GM06990 (cell line): ENCODE measurements at regions not wholly inside any gene's neighbourhood (a gene's known extent, or its start where the extent isn't known, plus 50 kb on each side); places are given as distances from the start of the nearest gene placed in this dataset.

Experiments used
- DNase-seq: peaks from one replicate; pipeline ENCODE4 v3.0.0-alpha.2; 2011; ENCODE audit not compliant: insufficient read length; ENCODE audit errors: extremely low read depth
- H3K27me3 ChIP-seq: replicated peaks from 2 replicates; pipeline ENCODE4 v1.6.0; 2011; ENCODE audit warnings: low read length; ENCODE audit not compliant: control insufficient read depth, insufficient read depth
- H3K36me3 ChIP-seq: 2 replicates; pipeline ENCODE4 v1.5.1; 2011; ENCODE audit warnings: low read length; ENCODE audit not compliant: control insufficient read depth, insufficient read depth
- H3K4me3 ChIP-seq: replicated peaks from 2 replicates; pipeline ENCODE4 v1.5.1; 2011; ENCODE audit warnings: low read depth, mild to moderate bottlenecking, control low read depth, low read length
- TF ChIP-seq, protein P1 (sequence below): IDR thresholded peaks from 2 replicates; pipeline ENCODE4 v1.5.1; 2011; ENCODE audit warnings: low read length, control low read depth, mild to moderate bottlenecking, inconsistent platforms; ENCODE audit not compliant: insufficient read depth, poor library complexity, severe bottlenecking

DNA sequence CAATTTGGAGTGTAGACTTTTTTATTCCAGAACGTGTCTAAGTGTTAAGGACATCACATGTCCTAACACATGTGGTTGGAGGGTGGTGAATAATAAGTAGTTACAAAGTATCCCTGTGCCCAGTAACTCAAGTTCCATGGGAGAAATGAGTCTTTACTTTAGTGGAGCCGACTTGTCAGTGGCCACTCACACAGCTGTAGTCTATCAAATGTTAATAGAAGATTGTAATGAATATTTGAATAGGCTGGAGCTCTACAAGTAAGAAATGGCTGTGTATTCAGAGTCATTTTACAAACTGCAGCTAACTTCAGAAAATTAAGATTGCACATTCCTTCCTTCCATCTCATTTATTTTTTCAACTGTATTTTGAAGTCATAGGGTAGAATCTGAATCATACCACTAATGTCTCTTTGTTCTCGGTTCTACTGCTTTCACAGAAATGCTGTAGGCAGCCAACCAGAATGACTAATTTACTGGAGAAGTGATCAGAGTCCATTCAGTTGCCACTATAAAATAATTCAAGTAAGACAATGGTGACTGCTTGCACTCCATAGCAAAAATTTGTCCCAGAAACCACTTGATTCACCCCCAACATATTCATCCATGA is 394.8 kb downstream of the NR2F1-AS1 start:
- no peak overlapping the region for H3K4me3 ChIP-seq
- no peak for DNase-seq
- H3K27me3 ChIP-seq, result no peaks in the 10 kb centered on the region
- H3K36me3 ChIP-seq, result no peaks in the 10 kb centered on the region
- TF ChIP-seq, protein P1, sequence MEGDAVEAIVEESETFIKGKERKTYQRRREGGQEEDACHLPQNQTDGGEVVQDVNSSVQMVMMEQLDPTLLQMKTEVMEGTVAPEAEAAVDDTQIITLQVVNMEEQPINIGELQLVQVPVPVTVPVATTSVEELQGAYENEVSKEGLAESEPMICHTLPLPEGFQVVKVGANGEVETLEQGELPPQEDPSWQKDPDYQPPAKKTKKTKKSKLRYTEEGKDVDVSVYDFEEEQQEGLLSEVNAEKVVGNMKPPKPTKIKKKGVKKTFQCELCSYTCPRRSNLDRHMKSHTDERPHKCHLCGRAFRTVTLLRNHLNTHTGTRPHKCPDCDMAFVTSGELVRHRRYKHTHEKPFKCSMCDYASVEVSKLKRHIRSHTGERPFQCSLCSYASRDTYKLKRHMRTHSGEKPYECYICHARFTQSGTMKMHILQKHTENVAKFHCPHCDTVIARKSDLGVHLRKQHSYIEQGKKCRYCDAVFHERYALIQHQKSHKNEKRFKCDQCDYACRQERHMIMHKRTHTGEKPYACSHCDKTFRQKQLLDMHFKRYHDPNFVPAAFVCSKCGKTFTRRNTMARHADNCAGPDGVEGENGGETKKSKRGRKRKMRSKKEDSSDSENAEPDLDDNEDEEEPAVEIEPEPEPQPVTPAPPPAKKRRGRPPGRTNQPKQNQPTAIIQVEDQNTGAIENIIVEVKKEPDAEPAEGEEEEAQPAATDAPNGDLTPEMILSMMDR, result no peak

DNA sequence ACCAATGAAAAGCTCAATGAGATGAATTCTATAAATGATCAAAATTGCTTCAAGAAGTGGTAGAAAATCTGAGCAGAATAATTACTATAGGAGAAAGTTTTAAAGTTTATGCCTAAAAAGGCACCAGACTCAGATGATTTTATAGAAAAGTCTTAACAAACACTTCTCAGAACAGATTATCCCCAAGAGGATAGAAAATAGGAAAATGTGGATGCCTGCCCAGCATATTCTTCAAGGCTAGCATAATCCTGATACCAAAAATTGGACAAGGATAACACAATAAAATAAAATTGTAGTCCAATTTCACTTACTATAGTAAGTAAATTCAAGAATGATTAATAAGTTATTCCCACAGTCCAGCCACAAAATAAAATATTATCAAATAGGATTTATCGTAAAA is 397.0 kb downstream of the NR2F1-AS1 start:
- TF ChIP-seq, protein P1, result no peak
- H3K4me3 ChIP-seq, result no peak overlapping the region
- no peak for DNase-seq
- no peaks in the 10 kb centered on the region for H3K27me3 ChIP-seq
- H3K36me3 ChIP-seq, result no peaks in the 10 kb centered on the region

DNA sequence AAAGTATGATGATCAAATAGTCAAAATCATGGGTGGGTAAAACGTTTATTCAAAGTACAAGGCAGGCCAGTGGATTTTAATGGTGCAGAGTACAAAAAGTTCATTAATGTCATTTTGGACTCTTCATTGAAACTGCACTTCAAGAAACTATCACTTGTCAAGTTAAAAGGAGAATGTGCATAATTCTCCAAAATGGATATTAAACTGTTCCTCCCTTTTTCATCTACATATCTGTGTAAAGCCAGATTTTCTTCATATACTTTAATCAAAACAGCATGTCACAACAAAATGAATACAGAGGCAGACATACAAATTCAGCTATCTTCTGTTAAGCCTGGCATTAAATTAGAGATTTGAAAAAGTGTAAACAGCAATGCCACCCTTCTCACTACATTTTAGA is 401.6 kb downstream of the NR2F1-AS1 start:
- Histone ChIP-seq H3K27me3 (no peaks in the 10 kb centered on the region), H3K36me3 (no peaks in the 10 kb centered on the region), H3K4me3 (no peak overlapping the region)
- TF ChIP-seq, protein P1, result no peak
- DNase-seq, result no peak

DNA sequence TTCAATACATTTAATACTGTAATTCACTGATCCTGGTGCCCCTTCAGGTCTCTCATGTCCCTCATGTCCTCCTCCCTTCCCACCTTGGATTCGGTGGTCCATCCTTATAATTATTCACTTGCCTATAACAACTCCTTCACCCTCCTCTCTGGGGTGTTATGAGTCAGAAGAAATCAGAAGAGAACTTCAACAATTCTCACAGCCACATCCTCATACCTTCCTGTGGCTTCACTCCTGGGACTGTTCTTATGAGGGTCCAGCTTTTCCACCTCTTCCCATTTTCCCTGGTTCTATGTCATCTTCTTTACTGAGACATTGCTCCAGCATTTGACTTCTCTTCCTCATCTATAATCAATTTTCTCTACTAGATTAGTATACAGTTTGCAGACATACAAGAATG is 406.1 kb downstream of the NR2F1-AS1 start:
- TF ChIP-seq, protein P1, result no peak
- Histone ChIP-seq H3K36me3 (no peaks in the 10 kb centered on the region), H3K4me3 (no peak overlapping the region), H3K27me3 (no peaks in the 10 kb centered on the region)
- DNase-seq, result no peak

GRCh38 chr5:93165559-93165958 is 415.5 kb downstream of the NR2F1-AS1 start:
- Histone ChIP-seq H3K36me3 (no peaks in the 10 kb centered on the region), H3K27me3 (no peaks in the 10 kb centered on the region), H3K4me3 (no peak overlapping the region)
- no peak for DNase-seq
- TF ChIP-seq, protein P1, result no peak

DNA sequence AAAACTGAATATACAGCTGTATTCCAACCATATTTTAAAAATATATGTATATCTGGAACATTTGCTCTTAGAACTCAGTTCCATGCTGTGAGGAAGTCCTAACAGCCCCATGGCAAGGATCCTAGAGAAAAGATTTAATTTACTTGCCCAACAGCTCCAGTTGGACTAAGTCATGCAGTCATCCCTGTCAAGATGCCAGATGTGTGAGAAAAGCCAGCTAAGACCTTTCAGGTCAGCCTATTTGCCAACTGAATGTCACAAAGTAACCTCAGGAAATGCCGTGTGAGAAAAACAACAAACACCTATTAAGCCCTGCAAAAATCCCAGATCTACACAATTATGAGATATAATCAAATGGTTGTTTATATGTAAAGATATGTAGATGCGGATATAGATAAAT is 416.3 kb downstream of the NR2F1-AS1 start:
- TF ChIP-seq, protein P1, result no peak
- H3K27me3 ChIP-seq, result no peaks in the 10 kb centered on the region
- no peak for DNase-seq
- H3K36me3 ChIP-seq, result no peaks in the 10 kb centered on the region
- H3K4me3 ChIP-seq, result no peak overlapping the region
